ENCODE measurements at regions not wholly inside any gene's neighbourhood (a gene's known extent, or its start where the extent isn't known, plus 50 kb on each side); places are given as distances from the start of the nearest gene placed in this dataset.

- in situ Hi-C loops (cut with HindIII; ENCODE audit: low pct_ligation_motif_present, low pct_unique_long_range_greater_than_20kb, low sequenced_read_pairs): no loop called here
- no peak for DNase-seq
Measured at GRCh38 chr9:4389755-4390154, 89.9 kb upstream of the GLIS3 start.

- DNase-seq: no peak
- in situ Hi-C loops (cut with HindIII; ENCODE audit: low pct_ligation_motif_present, low pct_unique_long_range_greater_than_20kb, low sequenced_read_pairs): no loop called here
Measured at GRCh38 chr9:4389003-4389402, 89.1 kb upstream of the GLIS3 start.

- in situ Hi-C loops (cut with HindIII; ENCODE audit: low pct_ligation_motif_present, low pct_unique_long_range_greater_than_20kb, low sequenced_read_pairs): no loop called here
- DNase-seq: no peak
Measured at GRCh38 chr9:4386819-4387218, 87.0 kb upstream of the GLIS3 start.

- in situ Hi-C loops (cut with HindIII; ENCODE audit: low pct_ligation_motif_present, low pct_unique_long_range_greater_than_20kb, low sequenced_read_pairs): no loop called here
- DNase-seq: no peak
Measured at GRCh38 chr9:4384750-4385149, 84.9 kb upstream of the GLIS3 start.

- in situ Hi-C loops (cut with HindIII; ENCODE audit: low pct_ligation_motif_present, low pct_unique_long_range_greater_than_20kb, low sequenced_read_pairs): no loop called here
Measured at GRCh38 chr9:4382722-4383317, 83.0 kb upstream of the GLIS3 start.

GRCh38 chr9:4381744-4382143 is 81.9 kb upstream of the GLIS3 start:
- in situ Hi-C loops (cut with HindIII; ENCODE audit: low pct_ligation_motif_present, low pct_unique_long_range_greater_than_20kb, low sequenced_read_pairs): no loop called here
- no peak for DNase-seq

More at GRCh38 chr9:4382722-4383317, 83.0 kb upstream of the GLIS3 start:
- peak; percentile 31 for DNase-seq

- DNase-seq: no peak
- in situ Hi-C loops (cut with HindIII; ENCODE audit: low pct_ligation_motif_present, low pct_unique_long_range_greater_than_20kb, low sequenced_read_pairs): no loop called here
Measured at GRCh38 chr9:4380406-4380805, 80.5 kb upstream of the GLIS3 start.

- DNase-seq: peak; percentile 40
- in situ Hi-C loops (cut with HindIII; ENCODE audit: low pct_ligation_motif_present, low pct_unique_long_range_greater_than_20kb, low sequenced_read_pairs): no loop called here
Measured at GRCh38 chr9:4375424-4376200, 75.7 kb upstream of the GLIS3 start.

GRCh38 chr9:4371108-4371507 is 71.2 kb upstream of the GLIS3 start:
- DNase-seq: peak; percentile 15
- in situ Hi-C loops (cut with HindIII; ENCODE audit: low pct_ligation_motif_present, low pct_unique_long_range_greater_than_20kb, low sequenced_read_pairs): no loop called here

- in situ Hi-C loops (cut with HindIII; ENCODE audit: low pct_ligation_motif_present, low pct_unique_long_range_greater_than_20kb, low sequenced_read_pairs): no loop called here
Measured at GRCh38 chr9:4370501-4370900, 70.6 kb upstream of the GLIS3 start.

GRCh38 chr9:4366591-4367330 is 66.9 kb upstream of the GLIS3 start:
- in situ Hi-C loops (cut with HindIII; ENCODE audit: low pct_ligation_motif_present, low pct_unique_long_range_greater_than_20kb, low sequenced_read_pairs): no loop called here
- peak; percentile 60 for DNase-seq

More at GRCh38 chr9:4370501-4370900, 70.6 kb upstream of the GLIS3 start:
- no peak for DNase-seq

- no peak for DNase-seq
- in situ Hi-C loops (cut with HindIII; ENCODE audit: low pct_ligation_motif_present, low pct_unique_long_range_greater_than_20kb, low sequenced_read_pairs): no loop called here
Measured at GRCh38 chr9:4365055-4365454, 65.2 kb upstream of the GLIS3 start.

- in situ Hi-C loops (cut with HindIII; ENCODE audit: low pct_ligation_motif_present, low pct_unique_long_range_greater_than_20kb, low sequenced_read_pairs): no loop called here
- DNase-seq: no peak
Measured at GRCh38 chr9:4362281-4362680, 62.4 kb upstream of the GLIS3 start.

GRCh38 chr9:4359016-4359415 is 59.1 kb upstream of the GLIS3 start:
- in situ Hi-C loops (cut with HindIII; ENCODE audit: low pct_ligation_motif_present, low pct_unique_long_range_greater_than_20kb, low sequenced_read_pairs): no loop called here
- DNase-seq: no peak

GRCh38 chr9:4357929-4358328 is 58.1 kb upstream of the GLIS3 start:
- in situ Hi-C loops (cut with HindIII; ENCODE audit: low pct_ligation_motif_present, low pct_unique_long_range_greater_than_20kb, low sequenced_read_pairs): no loop called here
- no peak for DNase-seq

GRCh38 chr9:4356306-4356705 is 56.4 kb upstream of the GLIS3 start:
- in situ Hi-C loops (cut with HindIII; ENCODE audit: low pct_ligation_motif_present, low pct_unique_long_range_greater_than_20kb, low sequenced_read_pairs): no loop called here
- no peak for DNase-seq

- in situ Hi-C loops (cut with HindIII; ENCODE audit: low pct_ligation_motif_present, low pct_unique_long_range_greater_than_20kb, low sequenced_read_pairs): no loop called here
- no peak for DNase-seq
Measured at GRCh38 chr9:4353236-4353635, 53.4 kb upstream of the GLIS3 start.

GRCh38 chr9:4349816-4350418 is 50.0 kb upstream of the GLIS3 start:
- DNase-seq: no peak
- in situ Hi-C loops (cut with HindIII; ENCODE audit: low pct_ligation_motif_present, low pct_unique_long_range_greater_than_20kb, low sequenced_read_pairs): no loop called here
